ENCODE measurements at regions not wholly inside any gene's neighbourhood (a gene's known extent, or its start where the extent isn't known, plus 50 kb on each side); places are given as distances from the start of the nearest gene placed in this dataset.

- TF ChIP-seq CTCF (IDR thresholded peaks at IDR 0.05; ENCODE audit: poor library complexity) (no peak), EZH2 (IDR thresholded peaks at IDR 0.05; ENCODE audit: borderline replicate concordance) (no peak)
Measured at GRCh38 chr5:164561933-164562872, 1056.8 kb downstream of the MAT2B start.

All from hepatocyte (in vitro differentiated cells).